NCI-H2227 (cell line): ENCODE measurements at regions not wholly inside any gene's neighbourhood (a gene's known extent, or its start where the extent isn't known, plus 50 kb on each side); places are given as distances from the start of the nearest gene placed in this dataset.
"Not testable (repeated sequence)": the region's sequence is repeated elsewhere in the genome, so short reads cannot be mapped to it uniquely, and the experiment has no call there.

Experiments
- DNase-seq: peaks from one replicate; lab custom pipeline; 2025; ENCODE audit not compliant: unreplicated experiment; lab: John Stamatoyannopoulos, UW

DNA sequence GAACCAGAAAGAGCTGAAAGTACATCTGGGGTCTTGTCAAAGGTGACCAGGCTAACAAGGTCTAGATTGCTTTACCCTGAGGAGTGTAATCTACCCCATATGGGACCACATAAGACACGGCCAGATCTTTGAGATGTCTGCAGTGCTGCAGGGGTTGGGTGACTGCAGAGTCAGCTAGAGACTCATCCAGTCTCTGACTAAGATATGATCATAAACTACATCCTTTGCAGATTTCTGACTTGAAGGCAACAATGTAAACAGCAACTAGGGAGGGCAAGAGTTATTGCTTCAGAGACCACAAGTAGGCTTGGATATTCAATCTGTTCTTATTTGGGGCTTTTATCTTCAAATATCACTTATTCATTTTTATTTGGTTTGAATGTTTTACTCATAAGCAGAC is 1080.5 kb upstream of the FOXG1 start:
- DNase-seq: no peak

DNA sequence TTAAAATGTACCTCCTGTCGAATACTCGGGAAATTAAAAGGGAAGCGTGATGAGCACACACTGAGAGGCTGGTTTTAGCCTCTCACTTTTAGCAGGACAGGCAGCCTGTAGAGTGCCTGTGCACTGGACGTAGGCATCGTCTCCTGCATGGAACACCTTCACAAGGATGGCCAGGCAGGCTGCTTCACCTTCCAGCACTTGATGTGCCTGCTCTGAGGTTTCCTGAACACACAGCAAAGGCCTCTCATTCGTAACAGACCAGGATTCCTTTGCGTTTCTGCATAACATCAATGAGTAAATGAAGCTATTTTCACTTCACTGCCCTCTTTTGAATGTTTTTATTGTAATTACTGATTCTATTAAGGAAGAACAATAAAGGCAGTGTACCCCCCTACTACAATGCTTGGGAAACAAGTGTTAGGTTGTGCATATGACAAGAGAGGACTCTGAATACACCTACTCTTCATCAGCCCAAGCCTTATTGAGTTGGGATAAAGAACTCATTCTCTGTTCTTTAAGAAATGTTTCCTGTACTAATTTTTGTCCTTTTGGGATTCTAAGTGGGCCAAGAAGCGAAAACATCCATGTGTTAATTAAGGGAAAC is 1077.6 kb upstream of the FOXG1 start:
- DNase-seq: no peak

DNA sequence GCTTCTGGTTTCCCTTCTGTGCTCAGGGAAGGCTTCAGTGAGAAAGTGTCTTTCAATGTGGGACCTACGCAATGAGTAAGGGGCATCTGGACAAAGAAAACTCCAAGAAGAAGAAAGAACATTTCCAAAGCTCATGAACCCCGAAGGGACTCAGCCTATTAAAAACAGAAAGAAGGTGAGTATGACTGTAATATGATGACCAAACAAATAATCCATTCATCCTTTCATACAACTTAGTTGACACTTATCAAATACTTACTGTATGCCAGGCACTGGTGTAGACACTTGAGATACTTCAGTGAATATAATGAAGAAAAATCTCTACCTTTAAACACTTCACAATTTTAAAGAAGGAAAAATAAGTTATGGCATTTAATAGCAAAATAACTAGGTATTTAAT is 1054.2 kb upstream of the FOXG1 start:
- DNase-seq: no peak

DNA sequence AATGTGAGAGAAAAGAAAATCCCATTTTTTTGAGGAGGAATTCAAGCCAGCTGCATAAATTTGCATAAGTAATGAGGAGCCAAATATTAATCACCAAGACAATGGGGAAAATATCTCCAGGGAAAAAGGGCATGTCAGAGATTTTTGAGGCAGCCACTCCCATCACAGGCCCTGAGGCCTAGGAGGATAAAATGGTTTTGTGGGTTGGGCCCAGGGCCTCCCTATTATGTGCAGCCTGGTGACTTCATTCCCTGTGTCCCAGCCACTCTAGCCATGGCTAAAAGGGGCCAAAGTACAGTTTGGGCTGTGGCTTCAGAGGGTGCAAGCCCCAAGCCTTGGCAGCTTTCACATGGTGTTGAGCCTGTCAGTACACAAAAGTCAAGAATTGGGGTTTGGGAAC is 1051.0 kb upstream of the FOXG1 start:
- DNase-seq: no peak

DNA sequence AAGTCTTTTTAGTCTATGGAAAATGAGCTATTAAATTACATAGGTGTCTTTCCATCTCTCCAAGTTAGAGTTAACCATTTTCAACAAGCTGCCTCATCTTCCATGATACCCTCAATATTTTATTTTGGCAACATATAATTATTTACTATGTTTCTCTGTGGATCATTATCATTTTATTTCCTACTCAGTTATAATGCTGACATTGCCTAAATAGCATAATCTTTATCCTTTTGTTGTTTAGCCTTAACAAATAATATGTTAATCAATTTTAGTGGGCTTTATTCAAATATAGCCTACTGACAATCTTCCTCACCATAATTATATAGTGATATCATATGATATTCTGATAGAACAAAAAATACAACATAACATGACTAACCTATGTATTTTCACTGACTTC is 1044.8 kb upstream of the FOXG1 start:
- DNase-seq: no peak

DNA sequence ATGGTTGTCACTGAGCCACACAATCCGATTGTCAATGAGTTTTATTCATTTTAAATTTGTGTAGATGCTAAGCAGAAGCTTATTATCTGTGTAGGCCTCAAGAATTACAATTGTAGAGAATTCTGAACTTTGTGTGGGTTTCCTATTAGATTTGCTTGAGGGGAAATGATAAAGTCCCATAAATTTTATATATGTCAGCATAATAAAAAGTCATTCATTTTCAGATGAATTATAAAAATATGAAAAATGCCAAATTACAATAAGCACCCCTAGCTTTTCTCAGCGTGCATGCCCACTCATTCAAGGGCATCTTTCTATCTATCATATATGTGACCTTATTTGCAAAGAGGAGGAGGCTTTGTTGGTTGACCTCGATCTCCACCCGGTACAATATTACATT is 1041.1 kb upstream of the FOXG1 start:
- DNase-seq: no peak

DNA sequence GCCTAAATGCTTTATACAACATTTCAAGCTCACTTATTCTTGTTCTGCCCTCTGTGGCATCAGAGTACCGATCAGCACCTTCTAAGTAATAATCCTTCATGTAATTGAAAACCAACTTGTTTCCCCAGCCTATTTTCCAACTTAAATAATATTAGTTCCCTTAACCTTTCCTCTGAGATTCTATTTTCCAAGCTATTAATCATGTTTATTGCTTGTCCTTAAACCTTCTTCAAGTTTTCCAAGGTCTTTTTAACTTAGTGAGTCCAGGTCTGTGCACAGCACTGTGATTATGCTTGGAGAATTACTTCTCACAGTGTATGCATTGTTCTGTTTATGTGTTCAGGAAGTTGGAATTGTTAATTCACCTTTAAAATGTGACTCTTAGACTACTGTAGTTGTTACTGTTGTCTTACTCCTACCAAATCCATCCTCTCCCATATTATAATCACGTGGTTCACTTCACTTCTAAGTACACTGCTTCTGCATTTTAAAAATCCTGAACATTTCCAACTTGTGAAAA is 1039.3 kb upstream of the FOXG1 start:
- DNase-seq: peak; percentile 6

DNA sequence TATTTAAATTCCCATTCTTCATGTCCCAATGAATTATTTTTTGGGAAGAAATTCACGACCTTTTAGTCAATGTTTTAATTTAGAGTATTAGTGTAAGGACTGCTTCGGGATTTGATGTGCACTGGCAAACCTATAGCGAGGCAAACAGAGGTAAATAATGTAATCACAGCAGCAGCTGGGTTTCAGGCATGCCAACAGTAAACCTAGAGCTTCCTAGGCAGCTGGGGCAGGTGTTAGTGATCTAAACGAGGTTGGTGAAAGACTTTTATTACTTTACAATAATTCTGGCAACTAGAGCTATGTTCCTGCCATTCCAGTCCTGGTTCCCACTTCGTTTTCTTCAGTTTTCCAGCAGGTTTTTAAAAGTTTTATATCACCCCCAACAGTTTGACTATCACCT is 1036.4 kb upstream of the FOXG1 start:
- DNase-seq: no peak

DNA sequence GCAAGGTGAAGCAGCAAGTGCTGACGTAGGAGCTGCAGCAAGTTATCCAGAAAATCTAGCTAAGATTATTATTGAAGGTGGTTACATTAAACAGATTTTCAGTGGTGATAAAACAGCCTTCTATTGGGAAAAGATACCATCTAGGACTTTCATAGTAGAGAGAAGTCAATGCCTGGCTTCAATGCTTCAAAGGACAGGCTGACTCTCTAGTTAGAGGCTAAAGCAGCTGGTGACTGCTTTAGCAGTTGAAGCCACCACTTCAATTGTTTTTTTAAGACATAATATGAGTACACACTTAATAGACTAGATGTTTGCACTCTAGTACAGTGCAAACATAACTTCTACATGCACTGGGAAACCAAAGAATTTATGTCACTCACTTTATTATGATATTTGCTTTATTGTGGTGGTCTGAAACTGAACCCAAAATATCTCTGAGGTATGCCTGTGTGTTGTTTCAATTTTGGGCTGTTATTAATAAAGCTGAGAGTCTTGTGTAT is 1026.9 kb upstream of the FOXG1 start:
- no peak for DNase-seq

DNA sequence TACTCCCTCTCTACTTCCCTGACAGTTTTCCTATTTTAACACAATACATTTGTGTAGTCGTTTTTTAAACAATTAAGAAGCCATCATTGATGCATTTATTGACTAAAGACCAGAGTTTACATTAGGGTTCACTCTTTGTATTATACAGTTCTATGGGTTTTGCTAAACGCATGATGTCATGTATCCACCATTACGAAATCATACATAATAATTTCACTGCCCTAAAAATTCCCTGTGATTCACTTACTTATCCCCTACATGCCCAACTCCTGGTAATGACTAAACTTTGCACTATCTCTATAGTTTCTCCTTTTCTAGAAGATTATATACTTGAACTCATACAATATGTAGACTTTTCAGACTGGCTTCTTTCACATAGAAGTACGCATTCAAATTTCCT is 1016.5 kb upstream of the FOXG1 start:
- DNase-seq: no peak

DNA sequence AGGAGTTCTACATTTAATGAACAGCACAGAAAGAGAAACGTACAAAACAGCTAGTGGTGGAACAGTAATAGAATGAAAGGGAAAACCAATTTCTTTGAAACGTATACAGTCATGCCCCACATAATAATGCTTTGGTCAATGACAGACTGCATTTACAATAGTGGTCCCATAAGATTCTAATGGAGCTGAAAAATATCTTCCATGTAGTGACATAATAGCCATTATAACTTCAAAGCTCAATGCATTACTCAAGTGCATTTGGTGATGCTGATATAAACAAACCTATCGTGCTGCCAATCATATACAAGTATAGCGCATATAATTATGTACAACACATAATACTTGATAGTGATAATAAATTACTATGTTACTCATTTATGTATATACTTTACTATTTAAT is 1008.9 kb upstream of the FOXG1 start:
- DNase-seq: not testable (repeated sequence)

DNA sequence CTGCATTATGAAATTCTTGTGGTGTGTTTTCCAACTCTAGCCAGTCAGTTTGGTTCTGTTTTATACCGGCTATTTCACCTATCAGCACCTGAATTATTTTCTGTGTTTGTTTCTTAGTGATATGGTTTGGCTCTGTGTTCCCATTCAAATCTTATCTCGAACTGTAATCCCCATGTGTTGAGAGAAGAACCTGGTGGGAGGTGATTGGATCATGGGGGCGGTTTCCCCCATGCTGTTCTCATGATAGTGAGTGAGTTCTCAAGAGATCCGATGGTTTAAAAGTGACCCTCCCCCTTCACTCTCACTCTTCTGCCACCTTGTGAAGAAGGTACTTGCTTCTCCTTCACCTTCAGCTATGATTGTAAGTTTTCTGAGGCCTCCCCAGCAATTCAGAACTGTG is 1006.2 kb upstream of the FOXG1 start:
- not testable (repeated sequence) for DNase-seq

DNA sequence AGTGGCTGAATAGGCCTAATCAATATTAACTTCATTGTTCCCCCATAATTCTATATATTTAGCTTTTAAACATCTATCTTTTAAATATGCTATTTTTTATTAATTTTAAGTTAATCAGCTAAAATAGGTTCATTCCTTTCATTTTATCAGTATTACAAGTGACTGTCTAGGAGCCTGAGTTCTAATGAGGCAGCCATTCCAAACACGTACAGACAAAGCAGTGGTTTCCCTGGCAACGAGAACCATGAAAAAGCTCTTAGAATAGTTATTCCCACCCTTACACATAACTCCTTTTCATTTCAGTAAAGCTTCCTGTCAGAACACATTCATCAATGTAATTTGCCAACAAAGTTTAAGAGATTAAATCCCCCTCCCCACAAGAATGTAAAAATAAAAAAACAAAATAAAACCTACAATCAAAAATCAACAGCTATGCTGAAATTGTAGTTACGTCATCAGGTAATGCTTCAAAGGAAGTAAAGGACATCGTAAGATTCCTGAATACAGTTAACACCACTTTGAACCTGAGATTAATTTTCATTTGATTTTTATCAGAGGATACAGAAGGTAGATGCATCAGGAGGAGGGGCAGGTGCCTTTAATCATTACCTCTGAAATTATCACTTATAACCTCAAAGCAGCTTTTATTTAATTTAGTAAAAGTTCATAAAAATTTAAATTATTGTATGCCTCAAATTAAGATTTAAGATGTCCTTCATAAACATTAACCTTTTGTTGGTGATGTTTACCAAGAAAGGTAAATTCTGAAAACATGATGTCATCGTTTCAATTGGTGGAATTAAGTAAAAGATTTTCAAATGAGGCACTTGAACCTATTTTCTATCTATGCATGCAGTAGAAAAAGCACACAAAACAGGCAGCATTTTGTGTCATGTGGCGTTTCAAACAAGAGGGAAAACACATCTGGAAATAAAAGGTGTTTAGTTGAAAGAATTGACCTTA is 967.2 kb upstream of the FOXG1 start:
- DNase-seq: not testable (repeated sequence)

DNA sequence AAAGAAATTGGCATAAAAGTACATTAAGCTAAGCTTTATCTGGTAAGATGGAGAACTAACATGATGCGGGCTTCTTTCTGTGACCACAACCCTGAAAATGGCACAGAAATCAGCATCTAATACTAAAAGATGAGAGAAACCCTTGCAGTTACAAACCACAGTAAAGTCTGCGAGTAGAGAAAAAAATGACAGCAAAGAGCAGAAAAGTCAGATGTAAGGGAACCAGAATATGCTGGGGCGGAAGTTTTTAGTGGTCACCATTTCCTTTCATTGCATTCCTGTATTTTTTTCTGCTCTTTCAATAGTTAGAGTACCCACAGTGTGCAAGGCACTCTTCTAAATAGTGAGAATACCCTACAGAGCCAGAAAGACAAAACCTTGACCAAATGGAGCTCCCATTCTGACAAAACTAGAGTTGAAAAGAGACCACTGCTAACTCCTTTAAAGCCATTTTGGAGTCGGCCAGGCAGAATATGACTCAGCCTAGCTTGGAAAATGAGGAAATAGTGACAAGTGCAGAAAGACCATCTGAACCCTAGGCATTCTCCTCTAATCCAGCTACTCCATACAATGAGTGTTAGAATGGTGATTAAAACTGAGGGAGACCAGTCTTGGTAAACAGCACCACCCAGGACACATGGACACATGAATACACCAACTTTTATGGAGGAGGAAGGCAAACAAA is 948.7 kb upstream of the FOXG1 start:
- not testable (repeated sequence) for DNase-seq

DNA sequence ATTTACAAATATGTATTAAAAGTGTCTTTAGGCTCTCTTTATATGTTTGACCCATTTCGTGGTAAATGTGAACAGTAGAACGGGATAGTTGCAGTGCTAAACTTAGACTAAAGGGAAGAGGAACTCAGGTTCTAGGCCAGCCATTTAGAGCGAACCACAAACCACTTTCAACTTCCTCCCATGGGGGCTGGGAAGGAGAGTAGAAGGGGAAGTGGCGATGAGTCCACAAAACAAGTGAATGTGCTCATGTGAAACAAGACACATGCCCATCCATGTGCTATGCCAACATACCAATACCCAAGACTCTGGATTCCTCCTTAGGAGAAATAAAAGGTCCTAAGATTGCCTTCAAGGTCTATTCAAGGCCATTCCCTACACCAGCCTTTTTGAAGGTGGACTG is 940.4 kb upstream of the FOXG1 start:
- DNase-seq: not testable (repeated sequence)

DNA sequence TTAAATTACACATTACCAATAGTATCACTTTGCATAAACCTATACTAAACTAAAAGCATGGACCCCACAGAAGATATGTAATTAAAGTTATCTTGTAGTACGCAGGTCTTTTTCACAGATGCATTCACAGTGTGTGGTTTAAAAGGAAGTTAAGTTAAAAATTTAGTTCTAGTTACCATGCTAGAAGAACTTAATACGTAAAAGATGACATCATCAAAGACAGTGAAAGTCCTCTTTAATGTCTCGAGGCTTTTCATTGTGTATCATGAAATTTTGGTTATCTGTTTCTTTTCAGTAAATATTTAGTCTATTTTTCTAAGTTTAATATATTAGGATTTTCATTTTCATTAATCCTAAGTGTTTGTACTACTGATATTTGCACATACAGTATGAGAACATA is 934.6 kb upstream of the FOXG1 start:
- not testable (repeated sequence) for DNase-seq

DNA sequence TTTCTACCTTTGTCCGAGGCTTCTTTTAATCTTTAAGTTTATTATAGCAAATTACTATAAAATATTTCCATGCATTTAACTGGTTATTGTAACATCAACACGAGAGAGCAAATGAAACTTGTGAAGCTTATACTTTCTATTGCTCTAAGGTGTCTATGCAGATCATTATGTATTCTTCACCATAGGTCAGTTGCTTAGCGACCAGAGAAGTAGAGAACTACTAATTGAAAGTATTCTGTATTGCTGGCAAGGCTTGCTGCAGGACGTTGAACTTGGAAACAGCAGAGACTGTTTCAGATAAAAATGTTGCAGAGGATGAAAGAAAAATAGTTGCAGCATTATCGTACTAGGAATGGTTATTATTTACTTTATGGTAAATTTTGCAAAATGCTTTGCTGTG is 933.6 kb upstream of the FOXG1 start:
- not testable (repeated sequence) for DNase-seq

DNA sequence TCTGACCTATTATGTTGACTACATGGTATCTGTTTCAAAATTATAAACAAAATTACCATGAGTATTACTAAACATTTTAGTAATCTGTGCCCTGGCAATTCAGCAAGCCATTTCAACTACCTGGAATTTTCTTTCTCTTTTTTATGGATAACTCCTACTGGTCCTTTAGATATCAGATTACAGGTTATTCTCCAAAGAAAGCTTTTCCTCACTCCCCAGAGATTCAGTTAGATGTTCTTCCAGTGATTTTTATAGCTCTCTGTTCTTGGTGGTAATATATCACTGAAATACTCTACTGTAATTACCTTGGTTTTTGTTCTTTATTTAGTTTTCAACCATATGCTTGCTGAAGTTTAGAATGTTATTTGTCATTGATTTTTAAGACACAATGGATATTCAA is 930.2 kb upstream of the FOXG1 start:
- DNase-seq: no peak

DNA sequence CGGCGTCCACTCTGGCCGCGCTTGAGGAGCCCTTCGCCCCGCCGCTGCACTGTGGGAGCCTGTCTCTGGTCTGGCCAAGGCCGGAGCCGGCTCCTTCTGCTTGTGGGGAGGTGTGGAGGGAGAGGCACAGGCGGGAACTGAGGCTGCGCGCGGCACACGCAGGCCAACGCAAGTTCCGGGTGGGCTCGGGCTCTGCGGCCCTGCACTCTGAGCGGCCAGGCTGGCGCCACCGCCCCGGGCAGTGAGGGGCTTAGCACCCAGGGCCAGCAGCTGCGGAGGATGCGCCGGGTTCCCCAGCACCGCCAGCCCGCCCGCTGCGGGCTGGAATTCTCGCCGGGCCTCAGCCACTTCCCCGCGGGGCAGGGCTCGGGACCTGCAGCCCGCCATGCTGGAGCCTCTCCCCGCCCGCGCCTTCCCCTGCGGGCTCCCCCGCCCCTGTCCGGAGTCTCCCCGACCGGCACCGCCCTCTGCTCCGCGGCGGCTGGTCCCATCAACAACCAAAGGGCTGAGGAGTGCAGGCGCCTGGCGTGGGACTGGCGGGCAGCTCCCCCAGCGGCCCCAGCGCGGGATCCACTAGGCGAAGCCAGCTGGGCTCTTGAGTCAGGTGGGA is 921.2 kb upstream of the FOXG1 start:
- DNase-seq: no peak

DNA sequence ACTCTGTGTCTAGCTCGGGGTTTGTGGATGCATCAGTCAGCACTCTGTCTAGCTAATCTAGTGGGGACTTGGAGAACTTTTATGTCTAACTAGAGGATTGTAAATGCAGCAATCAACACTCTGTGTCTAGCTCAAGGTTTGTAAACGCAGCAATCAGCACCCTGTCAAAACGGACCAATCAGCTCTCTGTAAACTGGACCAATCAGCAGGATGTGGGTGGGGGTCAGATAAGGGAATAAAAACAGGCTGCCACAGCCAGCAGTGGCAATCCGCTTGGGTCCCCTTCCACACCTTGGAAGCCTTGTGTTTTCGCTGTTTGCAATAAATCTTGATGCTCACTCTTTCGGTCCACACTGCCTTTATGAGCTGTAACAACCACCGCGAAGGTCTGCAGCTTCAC is 920.7 kb upstream of the FOXG1 start:
- DNase-seq: no peak

DNA sequence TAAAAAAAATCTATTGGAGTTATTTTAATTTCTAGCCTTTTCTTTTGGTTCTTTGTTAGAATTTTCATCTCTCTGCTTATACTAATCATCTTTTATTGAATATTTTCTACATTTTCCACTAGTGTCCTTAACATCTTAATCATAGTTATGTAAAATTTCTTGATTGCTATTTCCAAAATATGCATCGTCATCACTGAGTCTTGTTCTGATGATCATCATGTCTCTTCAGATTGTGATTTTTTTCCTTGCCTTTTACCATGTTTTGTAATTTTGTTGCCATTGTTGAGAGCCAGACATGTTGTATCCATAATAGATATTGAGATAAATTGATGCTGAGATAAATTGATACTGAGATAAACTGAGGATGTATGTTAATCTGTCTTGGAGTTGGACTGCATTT is 919.1 kb upstream of the FOXG1 start:
- not testable (repeated sequence) for DNase-seq
